ENCODE measurements at regions not wholly inside any gene's neighbourhood (a gene's known extent, or its start where the extent isn't known, plus 50 kb on each side); places are given as distances from the start of the nearest gene placed in this dataset.

- no peak for DNase-seq
- H3K36me3 ChIP-seq (replicated peaks in 1 of 2) = no peaks in the 10 kb centered on the region
- H3K9me3 ChIP-seq (replicated peaks in 1 of 3) = no peaks in the 10 kb centered on the region
- H3K4me3 ChIP-seq = no peak overlapping the region
- 76 to 88% (median 81%) methylated on average over 1 of the region's 1 CpG for WGBS, 4 donors
- no peaks in the 10 kb centered on the region for H3K4me1 ChIP-seq (replicated peaks in 1 of 2)
- peaks cover 7% of the 10 kb centered on the region for H3K27me3 ChIP-seq
- no peak overlapping the region for H3K27ac ChIP-seq
- intact Hi-C loops (cut with DNase I) = no loop called here
- TF ChIP-seq CTCF (IDR thresholded peaks at IDR 0.05) = no peak
- TF ChIP-seq POLR2A (IDR thresholded peaks at IDR 0.05) = no peak
Observed at GRCh38 chrX:95728446-95728845, 956.2 kb upstream of the DIAPH2 start.

- peaks cover 12% of the 10 kb centered on the region for H3K27me3 ChIP-seq
- intact Hi-C loops (cut with DNase I) = no loop called here
- DNase-seq = no peak
- H3K9me3 ChIP-seq (replicated peaks in 1 of 3) = no peaks in the 10 kb centered on the region
- no peak overlapping the region for H3K4me3 ChIP-seq
- H3K27ac ChIP-seq = no peak overlapping the region
- TF ChIP-seq CTCF (IDR thresholded peaks at IDR 0.05) (no peak), POLR2A (IDR thresholded peaks at IDR 0.05) (no peak)
- no peaks in the 10 kb centered on the region for H3K4me1 ChIP-seq (replicated peaks in 1 of 2)
- H3K36me3 ChIP-seq (replicated peaks in 1 of 2) = no peaks in the 10 kb centered on the region
- WGBS, 4 donors = 47 to 63% (median 55%) methylated on average over 3 of the region's 3 CpGs
Observed at GRCh38 chrX:95729401-95729800, 955.2 kb upstream of the DIAPH2 start.

- Histone ChIP-seq H3K36me3 (replicated peaks in 1 of 2) (no peaks in the 10 kb centered on the region), H3K27ac (no peak overlapping the region), H3K9me3 (replicated peaks in 1 of 3) (no peaks in the 10 kb centered on the region), H3K4me1 (replicated peaks in 1 of 2) (no peaks in the 10 kb centered on the region), H3K4me3 (no peak overlapping the region), H3K27me3 (peaks cover 13% of the 10 kb centered on the region)
- intact Hi-C loops (cut with DNase I) = no loop called here
- WGBS, 4 donors = 72 to 84% (median 81%) methylated on average over 3 of the region's 3 CpGs
- DNase-seq = no peak
- TF ChIP-seq POLR2A (IDR thresholded peaks at IDR 0.05) (no peak), CTCF (IDR thresholded peaks at IDR 0.05) (no peak)
Observed at GRCh38 chrX:95733426-95733825, 951.2 kb upstream of the DIAPH2 start.

- WGBS, 4 donors = 54 to 90% (median 79%) methylated on average over 3 of the region's 3 CpGs
- peaks cover 11% of the 10 kb centered on the region for H3K27me3 ChIP-seq
- H3K36me3 ChIP-seq (replicated peaks in 1 of 2) = no peaks in the 10 kb centered on the region
- DNase-seq = no peak
- no peaks in the 10 kb centered on the region for H3K9me3 ChIP-seq (replicated peaks in 1 of 3)
- H3K4me1 ChIP-seq (replicated peaks in 1 of 2) = no peaks in the 10 kb centered on the region
- TF ChIP-seq CTCF (IDR thresholded peaks at IDR 0.05) (no peak), POLR2A (IDR thresholded peaks at IDR 0.05) (no peak)
- H3K27ac ChIP-seq = no peak overlapping the region
- no peak overlapping the region for H3K4me3 ChIP-seq
- intact Hi-C loops (cut with DNase I) = no loop called here
Observed at GRCh38 chrX:95754411-95754810, 930.2 kb upstream of the DIAPH2 start.

Data from adrenal gland (tissue), 9 donors.